Fibroblast of the conjunctiva (primary cell): ENCODE measurements at regions not wholly inside any gene's neighbourhood (a gene's known extent, or its start where the extent isn't known, plus 50 kb on each side); places are given as distances from the start of the nearest gene placed in this dataset.
"Not testable (repeated sequence)": the region's sequence is repeated elsewhere in the genome, so short reads cannot be mapped to it uniquely, and the experiment has no call there.

Experiments used
- DNase-seq: peaks from one replicate; pipeline ENCODE4 v3.0.0-alpha.2; 2010; ENCODE audit warnings: low read depth

DNA sequence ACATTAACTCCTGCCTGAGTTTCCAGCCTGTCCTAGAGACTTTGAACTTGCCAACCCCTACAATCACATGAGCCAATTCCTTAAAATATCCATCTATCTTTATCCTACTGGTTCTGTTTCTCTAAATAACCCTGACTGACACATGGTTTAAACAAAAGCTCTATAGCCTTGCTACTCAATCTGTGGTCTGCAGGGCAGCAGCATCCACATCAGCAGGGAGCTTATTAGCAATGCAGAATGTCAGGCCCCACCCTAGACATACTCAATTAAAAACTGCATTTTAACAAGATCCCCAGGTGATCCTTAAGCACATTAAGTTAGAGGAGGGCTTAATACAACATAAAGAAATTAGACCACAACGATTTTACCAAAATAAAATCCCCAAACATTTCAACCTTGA is 108.3 kb upstream of the CPSF6 start:
- DNase-seq, result no peak

DNA sequence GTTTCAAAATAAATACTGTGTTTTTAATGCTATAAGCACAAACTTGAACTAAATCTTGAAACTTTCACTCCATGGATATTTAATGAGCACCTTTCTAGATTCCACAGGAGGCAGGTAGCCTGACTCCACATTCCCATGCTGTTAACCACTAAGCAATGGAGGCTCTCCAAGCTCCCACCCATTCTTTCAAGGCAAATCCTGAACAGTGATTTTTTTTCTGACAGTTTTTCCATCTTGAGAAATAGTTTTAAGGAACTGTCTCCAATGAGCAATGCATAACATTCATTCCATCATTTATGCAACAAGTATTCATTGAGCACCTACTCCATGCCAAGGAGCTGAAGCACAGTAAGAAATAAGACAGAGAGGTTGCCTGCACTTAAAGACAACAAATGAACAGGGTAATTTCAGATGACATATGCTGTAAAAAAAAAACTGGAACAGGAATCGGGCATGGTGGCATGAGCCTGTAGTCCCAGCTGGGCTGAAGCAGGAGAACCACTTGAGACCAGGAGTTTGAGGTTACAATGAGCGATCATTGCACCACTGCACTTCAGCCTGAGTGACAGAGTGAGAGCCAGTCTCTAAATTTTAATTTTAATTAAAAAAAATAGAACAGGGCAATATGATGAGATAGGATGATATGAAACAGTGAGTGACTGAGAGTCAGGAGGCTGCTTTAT is 102.3 kb upstream of the CPSF6 start:
- no peak for DNase-seq

DNA sequence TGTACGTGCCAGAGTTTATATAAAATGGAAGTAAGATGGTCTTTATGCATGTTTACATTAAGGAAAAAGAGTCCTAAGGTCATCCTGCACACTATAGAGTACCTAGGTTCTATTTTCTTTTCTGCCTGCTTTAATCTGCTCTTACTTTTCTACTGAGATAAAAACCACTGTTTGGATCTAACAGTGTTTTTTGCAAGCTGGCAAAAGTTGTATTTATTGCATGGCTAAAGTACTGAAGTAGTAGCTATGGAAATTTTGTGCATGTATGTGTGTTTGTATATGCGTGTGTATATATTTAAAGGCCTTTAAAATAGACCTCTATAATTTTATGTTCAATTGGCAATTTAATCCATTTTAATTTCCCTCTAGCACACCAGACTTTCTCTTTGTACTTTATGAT is 98.3 kb upstream of the CPSF6 start:
- DNase-seq, result no peak

DNA sequence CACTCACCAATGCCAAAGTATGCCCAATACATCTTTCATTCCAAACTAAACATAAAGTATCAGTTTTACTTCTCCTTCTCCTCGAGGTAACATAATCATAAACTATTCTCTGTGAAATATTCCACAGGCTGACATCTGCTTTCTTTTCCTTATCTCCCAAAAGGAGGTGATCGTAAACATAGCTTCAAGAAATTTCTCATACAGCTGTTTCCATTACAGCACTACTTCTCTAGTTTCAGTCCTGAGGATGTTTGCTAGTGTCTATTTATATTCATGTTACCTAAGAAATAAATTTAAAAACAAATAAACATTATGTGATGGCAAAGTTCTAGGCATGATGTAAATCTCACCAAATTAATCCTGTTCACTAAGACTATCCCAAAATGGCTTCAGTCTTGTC is 90.1 kb upstream of the CPSF6 start:
- no peak for DNase-seq

DNA sequence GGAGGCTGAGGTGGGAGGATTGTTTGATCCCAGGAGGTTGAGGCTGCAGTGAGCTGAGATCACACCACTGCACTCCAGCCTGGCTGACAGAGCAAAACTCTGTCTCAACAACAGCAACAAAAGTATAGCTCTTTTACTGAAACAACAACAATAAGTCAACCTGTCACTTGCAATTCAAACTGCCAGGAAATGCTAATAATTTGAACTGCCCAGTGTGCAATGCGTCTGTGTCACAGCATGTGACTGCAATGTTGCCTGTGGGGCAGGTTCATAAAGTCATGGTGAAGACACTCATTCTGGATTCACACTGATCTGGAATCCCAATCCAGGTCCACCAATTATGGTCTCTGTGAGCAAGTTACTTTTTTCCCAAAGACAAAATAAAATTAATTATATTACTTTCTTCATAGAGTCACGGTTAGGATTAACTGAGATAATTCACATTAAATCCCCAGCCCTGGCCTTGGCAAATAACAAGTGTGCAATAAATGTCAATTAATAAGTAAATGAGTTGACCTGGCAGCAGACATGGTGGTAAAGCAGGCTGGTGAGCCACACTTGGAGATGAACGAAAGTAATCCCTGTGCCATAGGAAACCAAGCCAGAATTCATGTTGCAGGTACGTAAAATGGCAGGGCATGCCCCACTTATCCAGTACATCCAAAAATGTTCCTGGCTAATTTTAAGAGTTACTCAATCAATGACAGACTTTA is 89.1 kb upstream of the CPSF6 start:
- DNase-seq, result peak; percentile 6

DNA sequence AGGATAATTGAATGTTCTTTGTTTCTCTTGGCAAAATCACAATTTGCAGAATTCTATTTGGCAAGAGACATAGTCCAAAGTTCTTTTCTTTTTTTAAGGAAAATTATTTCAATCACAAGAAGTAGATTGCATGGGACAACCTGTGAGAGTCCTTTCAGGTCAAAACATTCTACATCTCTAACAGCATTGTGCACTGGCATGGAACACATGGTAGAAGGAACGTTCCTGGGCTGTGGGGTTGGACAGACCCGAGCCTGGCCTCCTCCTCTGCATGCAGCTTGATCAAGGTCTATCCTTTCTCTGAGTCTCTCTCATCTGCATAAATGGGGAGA is 88.6 kb upstream of the CPSF6 start:
- DNase-seq, result no peak

DNA sequence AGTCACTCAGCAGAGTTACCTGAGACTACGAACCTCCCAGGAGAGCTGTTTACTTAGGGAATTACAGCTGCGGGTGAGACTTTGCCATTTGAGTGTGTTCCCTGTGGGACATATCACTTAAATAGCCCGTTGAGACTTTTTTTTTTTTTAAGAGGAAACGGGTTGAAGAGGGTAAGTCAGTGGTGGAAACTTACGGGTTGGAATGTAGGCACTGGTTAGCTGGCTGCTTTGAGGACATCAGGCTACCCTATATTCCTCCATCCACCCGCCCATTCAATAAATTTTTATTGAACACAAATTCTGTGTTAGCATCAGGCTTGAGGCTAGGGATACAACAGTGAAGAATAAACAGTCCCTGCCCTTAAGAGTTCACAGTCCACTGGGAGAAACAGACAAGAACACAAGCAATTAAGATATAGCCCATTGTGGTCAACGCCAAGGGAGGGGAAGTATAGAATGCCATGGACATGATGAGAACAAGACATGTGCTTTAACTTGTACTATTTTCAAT is 88.1 kb upstream of the CPSF6 start:
- peak; percentile 84 for DNase-seq

DNA sequence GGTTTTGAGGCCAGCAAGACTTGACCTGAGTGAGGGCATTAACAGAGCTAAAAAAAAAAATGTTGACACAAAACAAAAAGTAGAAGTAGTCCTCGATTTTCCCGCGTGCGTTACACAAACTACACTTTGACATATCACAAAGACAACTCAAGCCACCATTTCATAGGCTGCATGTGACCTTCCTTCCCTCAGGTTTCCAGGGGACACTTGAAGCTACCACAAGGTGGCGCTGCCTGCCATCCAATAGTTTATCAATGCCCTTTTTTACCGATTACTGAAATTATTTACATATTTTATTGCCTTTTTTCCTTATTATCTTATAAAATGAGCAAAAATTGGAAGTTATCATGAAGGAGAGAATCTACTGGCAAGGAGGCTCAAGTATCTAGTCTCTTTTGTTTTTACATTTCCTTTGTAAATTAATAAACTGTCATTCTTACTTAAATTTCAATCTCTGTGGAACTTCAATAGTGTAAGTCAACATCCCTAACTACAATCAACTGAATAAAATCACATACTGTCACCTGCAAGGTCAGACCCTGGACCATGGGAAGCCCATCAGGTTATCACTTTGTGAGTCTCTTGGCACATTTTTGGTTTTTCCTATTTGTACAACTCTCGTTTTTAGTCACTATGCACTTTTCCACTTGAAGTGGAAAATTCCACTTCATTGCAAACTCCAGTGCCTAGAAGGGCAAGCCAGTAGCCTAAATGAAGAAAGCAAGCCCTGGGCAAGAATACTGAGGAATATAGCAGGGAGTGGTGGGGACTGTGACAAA is 84.6 kb upstream of the CPSF6 start:
- DNase-seq, result peak; percentile 39

DNA sequence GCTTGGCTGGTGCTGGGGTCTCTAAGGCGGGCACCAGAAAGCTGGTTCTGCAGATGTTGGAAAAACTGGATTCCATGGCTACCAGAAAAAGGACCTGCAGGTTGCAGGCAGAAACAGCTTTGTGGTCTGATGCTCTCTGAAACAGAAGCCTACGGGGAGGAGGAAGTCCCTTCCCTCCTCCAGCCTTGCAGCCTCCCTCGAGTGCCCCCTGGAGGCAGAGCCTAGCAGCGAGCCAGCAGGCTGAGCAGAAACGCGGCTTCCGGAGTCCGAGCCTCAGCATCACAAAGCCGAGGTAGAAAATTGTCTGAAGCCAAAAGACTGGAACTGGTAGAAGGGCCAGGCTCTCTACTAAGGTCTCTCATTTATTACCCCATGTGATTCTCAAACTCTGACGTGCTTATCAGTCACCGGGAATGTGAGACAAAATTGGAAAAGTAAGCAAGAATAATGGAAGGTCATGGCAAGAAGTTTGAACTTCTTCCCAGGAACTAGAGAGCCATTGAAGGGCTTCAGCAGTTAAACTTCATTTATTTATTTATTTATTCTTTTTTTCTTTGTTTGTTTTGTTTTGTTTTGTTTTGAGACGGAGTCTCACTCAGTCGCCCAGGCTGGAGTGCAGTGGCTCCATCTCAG is 82.2 kb upstream of the CPSF6 start:
- peak; percentile 66 for DNase-seq

DNA sequence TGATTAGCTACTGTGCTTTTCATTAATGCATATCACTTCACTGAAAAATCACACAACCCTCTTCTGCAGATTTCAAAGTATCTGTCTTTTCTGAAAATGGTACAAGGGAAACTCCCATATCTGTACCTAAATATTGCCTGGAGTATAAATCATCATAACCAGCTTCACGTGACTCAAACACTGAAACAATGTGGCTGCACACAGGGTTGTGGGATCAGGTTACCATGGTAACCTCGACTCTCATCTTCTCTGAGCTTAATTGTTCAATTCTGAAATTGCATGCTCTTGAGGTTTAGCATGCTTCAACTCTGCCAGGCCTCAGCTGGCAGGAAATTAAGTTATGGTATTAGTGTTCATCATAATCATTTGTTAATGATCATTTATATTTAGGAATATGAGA is 77.5 kb upstream of the CPSF6 start:
- DNase-seq, result no peak

DNA sequence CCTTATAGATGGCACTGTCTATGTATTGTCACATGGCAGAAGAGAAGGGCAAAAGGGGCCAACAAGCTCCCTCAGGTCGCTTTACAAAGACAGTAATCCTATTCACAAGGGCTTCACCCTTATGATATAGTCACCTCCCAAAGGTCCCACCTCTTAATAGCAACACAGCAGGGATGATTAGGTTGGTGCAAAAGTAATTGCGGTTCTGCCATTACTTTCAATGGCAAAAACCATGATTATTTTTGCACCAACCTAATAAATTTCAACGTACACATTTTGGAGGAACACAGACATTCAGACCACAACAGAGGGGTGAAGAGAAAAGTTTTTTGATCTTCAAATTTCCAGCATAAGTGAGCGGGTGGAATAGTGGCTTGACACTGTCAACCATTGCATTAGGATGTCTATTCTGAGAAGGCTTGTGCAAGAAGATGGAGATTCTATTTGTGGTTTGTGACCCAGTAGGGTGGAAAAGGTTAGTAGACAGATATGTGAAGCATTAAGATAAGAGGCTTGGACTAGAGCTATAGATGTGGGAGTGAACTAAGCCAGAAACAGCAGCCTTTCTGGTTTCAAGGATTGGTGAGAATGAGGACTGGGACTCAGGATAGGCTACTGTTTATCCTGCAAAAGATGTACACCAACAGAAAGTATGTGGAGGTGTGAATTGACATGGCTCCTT is 75.5 kb upstream of the CPSF6 start:
- DNase-seq, result no peak

DNA sequence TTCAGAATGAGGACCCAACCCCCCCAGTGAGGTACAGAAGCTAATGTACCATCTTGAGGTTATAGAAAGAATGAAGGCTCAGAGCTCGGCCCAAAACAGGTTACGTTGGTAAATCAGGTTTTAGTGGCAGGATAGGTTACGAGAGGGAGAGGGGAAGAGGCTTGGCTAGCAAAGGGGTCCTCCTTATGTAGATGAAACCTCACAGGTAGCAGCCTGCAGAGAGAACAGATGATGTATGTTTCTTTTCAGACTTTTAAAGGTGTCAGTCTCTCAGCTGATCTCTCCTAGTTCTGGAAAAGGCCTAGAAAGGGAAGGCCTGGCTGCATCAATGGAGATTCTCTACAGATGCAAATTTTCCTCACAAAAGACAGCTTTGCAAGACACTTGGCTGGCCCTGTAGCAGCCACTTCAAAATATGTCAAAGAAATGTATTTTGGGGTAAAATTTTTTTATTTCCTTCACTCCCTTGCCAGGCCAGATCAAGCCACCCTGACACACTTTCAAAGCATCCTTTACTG is 71.7 kb upstream of the CPSF6 start:
- no peak for DNase-seq

DNA sequence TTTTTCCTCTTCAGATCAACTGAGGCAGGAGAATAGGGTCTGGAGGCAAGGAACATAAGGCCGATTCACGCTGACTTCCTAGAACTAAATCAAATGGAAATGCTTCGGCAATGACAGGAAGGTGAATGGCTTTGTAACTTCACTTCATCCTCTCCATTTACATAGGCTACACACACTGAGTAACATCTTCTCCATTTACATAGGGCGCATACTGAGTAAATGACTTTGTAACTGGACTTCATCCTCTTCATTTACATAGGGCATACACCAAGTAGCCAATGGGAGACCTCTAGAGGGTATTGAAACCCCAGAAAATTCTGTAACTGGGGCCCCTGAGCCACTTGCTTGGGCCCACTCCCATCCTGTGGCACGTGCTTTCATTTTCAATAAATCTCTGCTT is 71.0 kb upstream of the CPSF6 start:
- no peak for DNase-seq

DNA sequence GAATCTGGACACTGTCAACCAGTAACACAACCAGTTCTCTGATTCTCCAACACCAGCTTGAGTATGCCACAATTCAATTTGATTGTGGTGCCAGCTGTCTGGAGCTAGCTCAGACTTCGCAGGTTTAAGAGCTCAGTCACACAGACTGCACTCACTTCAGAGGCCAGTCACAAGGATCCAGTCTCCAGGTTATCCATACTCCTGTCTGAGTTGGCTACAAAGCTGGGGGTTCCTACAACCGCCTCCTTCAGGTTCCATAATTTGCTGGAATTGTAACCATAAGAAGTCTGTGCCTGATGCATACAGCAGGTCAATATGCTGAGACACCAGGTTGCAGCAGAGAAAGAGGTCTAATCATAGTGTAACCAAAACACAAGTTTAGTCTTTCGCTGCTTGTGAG is 70.5 kb upstream of the CPSF6 start:
- DNase-seq, result no peak

DNA sequence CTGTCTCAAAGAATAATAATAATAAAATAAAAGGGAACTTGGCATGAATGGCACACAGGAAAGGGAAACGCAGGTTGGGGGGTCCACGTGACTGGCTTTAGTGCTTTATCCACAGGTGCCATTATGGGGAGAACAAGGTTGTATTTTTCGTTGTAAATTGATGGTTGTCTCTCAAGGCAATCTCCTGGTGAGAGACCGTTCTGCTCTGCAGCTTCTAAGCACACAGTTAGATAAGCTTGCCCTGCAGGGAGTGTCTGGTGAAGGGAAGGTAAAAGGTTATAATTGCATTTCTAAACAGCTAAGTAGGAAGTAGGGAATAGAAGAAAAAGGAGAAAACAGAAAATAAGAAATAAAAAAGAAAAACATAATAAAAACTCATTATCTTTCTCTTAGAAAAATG is 69.1 kb upstream of the CPSF6 start:
- no peak for DNase-seq

DNA sequence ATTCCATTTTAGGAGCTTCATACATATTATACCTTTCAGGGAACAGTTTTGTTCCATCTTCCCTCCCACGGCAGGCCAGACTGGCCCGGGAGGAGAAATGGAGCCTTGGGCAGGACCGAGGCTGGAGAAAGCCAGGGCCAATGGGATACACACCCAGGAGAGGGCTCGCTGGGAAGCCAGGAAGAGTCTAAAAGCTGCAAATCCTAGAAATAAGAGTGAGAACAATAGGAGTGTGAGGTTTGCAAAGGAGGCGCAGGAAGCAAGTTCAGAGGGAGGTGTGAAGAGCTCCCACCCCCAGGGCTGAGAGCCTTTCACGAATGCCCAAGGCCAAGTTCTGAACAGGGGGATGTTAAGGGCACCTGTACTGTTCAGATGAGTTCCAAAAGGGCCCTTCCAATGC is 67.5 kb upstream of the CPSF6 start:
- no peak for DNase-seq

DNA sequence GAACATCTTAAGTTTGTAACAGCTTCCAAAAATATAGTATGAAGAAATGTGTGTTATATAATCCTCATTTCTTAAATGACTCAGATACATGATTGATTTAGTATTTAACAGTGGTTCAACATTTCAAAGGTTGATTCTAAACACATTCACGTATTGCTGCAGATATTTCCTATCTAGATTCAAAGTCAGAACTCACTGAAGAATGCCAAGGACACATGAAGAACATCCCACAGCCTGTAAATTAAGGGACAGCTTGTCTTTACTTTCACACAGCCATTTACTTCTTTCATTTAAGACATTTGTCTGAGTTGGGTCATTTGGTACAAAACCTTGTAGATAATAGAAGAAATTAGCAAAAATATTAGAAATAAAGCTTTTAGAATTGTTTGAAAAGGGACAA is 66.9 kb upstream of the CPSF6 start:
- no peak for DNase-seq

DNA sequence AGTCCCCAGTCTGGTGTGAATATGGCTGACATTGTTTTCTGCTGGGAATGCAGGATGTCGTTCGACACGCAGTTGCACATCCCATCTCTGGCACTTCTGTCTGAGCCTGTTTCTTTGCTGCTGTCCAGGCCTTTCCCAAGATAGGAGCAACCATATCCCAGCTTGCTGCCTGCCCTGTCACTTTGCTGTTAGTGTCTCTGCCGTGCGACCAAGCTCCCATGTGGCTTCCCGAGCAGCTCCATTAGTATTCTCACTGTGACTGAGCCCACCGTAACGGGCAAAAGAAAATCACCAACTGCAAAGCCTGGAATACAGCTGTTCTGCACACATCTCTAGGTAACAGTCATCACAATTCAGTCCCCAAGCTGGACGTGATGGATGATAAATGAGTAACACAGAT is 66.0 kb upstream of the CPSF6 start:
- no peak for DNase-seq

DNA sequence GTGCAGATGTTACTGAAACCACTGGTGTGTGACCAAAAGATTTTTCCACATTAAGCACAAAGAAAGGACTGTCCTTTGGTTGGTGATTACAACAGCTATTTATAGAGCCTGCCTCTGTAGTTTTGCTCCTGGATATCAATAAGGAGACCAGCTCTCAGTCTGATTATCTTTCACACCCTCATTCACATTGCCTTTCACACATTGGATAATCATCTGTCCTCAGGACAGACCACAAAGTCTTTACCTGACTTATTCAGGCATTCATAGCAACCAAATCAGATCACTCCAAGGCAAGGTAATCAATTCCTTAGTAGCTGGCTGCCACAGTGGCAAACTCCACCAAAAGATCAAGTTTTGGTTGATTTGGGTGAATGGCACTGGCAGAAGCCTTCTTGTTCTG is 59.6 kb upstream of the CPSF6 start:
- no peak for DNase-seq

DNA sequence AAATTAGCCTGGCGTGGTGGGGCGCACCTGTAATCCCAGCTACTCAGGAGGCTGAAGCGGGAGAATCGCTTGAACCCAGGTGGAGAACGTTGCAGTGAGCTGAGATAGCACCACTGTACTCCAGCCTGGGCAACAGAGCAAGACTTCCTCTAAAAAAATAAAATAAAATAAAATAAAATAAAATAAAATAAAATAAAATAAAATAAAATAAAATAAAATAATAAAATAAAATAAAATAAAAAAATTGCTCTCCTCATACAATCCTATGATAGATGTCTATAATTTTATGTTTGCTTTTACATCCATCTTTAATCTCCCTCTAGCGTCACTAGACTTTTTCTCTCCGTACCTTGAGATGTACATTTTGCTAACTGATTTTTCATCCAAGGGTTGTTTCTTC is 51.8 kb upstream of the CPSF6 start:
- not testable (repeated sequence) for DNase-seq

DNA sequence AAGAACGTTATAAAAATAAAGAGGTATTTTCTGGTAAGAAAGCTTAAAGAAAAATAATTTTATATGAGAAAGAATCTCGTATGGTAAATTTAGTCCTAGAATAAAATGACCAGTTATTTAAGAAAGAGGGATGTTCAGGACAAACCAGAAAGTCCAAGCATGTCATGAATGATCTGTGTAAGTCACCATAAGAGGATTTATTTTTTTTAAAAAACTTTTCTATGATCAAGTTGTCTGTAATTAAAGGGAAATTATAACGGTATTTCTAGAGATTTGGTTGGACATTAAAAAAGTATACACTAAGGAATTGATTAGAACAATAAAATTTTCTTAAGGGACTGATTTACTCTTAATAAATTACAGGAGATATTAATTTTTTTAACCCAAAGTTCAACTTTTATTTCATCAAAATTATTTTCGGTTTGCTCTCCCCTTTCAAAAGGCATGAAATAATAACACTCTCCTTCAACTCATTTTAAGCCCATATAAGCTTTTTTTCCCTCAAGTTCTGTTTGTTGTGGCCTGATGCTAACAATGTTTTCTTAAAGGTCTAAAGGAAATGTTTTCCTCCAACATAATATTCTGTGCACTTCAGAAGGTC is 49.9 kb upstream of the CPSF6 start:
- DNase-seq, result no peak
